ENCODE measurements at regions not wholly inside any gene's neighbourhood (a gene's known extent, or its start where the extent isn't known, plus 50 kb on each side); places are given as distances from the start of the nearest gene placed in this dataset.
A peak's percentile ranks its signal among the peaks of the same experiment; 100 is the strongest.

DNA sequence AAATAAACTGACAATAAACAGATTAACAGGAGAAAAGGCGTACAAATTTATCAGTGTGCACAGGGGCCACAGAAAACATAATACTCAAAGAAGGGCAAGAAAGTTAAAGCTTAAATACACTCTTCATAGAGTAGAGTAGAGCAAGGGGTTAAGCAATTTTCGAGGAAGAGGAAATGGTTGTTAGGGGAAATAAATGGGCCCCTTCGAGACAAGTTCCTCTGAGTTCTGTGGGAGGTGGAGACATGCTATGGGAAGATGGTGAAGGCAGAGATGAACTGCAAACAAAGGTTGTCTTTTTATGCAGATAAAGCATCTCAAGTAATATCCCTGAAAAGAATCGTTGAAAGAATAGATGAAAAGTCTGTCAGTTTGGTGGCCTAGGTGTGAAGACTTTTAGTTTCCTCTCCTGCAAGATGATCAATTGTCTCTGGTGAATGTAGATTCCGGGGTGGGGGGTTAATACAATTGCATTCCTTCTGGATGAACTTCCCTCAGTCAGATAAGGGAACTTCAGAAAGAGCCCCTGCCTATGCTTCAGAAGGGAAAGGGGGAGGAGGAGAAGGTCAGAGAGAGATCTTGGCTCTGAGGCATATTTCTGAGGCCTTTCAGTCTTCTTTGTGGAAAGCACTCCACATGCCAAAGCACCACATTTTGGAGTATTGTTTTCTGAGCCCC, 127.0 kb downstream of the METTL4 start:
- no peak overlapping the region for H3K4me3 ChIP-seq (ENCODE audit: low read depth, low read length)
- H3K9me3 ChIP-seq (ENCODE audit: severe bottlenecking): peaks cover 2% of the 10 kb centered on the region
- no peak overlapping the region for H3K27ac ChIP-seq
- H3K36me3 ChIP-seq: no peaks in the 10 kb centered on the region
- TF ChIP-seq, protein P1, sequence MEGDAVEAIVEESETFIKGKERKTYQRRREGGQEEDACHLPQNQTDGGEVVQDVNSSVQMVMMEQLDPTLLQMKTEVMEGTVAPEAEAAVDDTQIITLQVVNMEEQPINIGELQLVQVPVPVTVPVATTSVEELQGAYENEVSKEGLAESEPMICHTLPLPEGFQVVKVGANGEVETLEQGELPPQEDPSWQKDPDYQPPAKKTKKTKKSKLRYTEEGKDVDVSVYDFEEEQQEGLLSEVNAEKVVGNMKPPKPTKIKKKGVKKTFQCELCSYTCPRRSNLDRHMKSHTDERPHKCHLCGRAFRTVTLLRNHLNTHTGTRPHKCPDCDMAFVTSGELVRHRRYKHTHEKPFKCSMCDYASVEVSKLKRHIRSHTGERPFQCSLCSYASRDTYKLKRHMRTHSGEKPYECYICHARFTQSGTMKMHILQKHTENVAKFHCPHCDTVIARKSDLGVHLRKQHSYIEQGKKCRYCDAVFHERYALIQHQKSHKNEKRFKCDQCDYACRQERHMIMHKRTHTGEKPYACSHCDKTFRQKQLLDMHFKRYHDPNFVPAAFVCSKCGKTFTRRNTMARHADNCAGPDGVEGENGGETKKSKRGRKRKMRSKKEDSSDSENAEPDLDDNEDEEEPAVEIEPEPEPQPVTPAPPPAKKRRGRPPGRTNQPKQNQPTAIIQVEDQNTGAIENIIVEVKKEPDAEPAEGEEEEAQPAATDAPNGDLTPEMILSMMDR (IDR thresholded peaks at IDR 0.05; ENCODE audit: low read depth, low read length): no peak
- no peaks in the 10 kb centered on the region for H3K27me3 ChIP-seq (ENCODE audit: insufficient read depth, low read depth, severe bottlenecking)
- DNase-seq: no peak

DNA sequence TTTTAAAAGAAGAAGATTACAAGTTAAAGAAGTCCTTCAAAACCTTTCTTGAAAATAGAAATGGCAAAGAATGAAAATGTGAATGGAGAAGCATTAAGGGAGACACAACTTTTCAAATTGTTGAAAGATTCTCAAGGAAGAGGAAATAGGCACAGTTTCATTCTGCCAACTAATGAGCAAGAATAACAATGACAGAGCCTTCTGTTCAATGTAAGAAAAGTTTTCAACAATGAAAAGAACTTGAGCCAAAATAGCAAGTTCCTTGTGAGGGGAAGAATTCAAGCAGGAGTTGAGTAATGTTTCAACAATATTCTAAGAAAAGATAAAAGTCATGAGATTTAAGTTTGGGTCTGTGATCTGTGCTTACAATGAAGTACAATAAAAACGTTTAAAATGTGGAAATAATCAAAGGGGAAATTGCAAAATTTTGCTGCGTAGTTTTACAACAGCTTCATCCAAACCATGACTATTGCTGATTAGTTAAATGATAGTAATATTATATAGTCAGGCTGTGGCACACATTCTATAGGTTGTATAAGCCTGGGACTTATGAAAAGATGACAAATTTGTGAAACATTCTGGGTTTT, 122.6 kb downstream of the METTL4 start:
- Histone ChIP-seq H3K4me3 (ENCODE audit: low read depth, low read length) (no peak overlapping the region), H3K27me3 (ENCODE audit: insufficient read depth, low read depth, severe bottlenecking) (no peaks in the 10 kb centered on the region), H3K36me3 (no peaks in the 10 kb centered on the region), H3K27ac (no peak overlapping the region), H3K9me3 (ENCODE audit: severe bottlenecking) (peaks cover 2% of the 10 kb centered on the region)
- DNase-seq: no peak
- TF ChIP-seq, protein P1 (IDR thresholded peaks at IDR 0.05; ENCODE audit: low read depth, low read length): no peak

DNA sequence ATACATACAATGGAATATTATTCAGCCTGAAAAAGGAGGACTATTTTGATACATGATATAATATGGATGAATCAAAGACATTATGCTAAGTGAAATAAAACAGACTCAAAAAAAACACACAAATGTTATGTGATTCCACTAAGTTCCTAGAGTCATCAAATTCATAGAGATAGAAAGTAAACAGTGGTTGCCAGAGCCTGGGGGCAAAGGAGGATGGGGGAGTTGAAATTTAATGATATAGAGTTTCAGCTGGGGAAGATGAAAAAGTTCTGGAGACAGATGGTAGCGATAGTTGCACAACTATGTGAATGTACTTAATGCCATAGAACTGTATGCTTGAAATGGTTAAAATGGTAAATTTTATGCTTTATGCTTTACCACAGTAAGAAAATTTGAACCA, 119.7 kb downstream of the METTL4 start:
- Histone ChIP-seq H3K27me3 (ENCODE audit: insufficient read depth, low read depth, severe bottlenecking) (no peaks in the 10 kb centered on the region), H3K4me3 (ENCODE audit: low read depth, low read length) (no peak overlapping the region), H3K27ac (no peak overlapping the region), H3K9me3 (ENCODE audit: severe bottlenecking) (peaks cover 4% of the 10 kb centered on the region), H3K36me3 (no peaks in the 10 kb centered on the region)
- DNase-seq: no peak
- TF ChIP-seq, protein P1 (IDR thresholded peaks at IDR 0.05; ENCODE audit: low read depth, low read length): no peak

DNA sequence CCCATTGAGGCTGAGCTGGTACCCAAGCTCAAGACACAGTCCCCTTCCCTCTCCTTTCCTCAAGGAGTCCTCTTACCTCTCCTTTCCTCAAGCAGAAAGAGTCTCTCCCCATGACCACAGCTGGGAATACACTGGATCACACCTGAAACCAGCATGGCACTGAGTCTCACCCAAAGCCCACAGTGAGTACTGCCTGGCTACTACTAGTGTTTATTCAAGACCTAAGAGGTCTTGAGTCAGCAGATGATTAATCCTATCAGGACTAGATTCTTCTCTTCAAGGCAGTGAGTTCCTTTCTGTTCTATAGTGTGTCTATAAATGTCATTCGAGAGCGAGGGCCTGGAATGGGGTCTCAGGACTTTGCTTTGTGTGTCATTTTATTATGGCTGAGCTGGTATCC, 111.4 kb downstream of the METTL4 start:
- Histone ChIP-seq H3K27ac (no peak overlapping the region), H3K9me3 (ENCODE audit: severe bottlenecking) (peaks cover 3% of the 10 kb centered on the region), H3K27me3 (ENCODE audit: insufficient read depth, low read depth, severe bottlenecking) (no peaks in the 10 kb centered on the region), H3K36me3 (no peaks in the 10 kb centered on the region), H3K4me3 (ENCODE audit: low read depth, low read length) (no peak overlapping the region)
- TF ChIP-seq, protein P1 (IDR thresholded peaks at IDR 0.05; ENCODE audit: low read depth, low read length): no peak
- no peak for DNase-seq

DNA sequence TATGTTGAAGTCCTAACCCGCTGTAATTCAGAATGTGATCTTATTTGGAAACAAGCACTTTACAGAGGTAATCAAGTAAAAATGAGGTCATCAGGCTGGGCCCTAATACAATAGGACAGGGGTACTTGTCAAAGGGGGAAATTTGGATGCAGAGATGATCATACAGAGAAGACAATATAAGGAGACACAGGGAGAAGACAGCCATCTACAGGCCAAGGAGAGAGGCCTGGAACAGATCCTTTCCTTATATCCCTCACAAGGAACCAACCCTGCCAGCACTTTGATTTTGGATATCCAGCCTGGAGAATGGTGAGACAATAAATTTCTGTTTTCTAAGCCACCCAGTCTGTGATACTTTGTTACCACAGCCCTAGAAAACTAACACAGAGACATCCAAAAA, 104.3 kb downstream of the METTL4 start:
- Histone ChIP-seq H3K27me3 (ENCODE audit: insufficient read depth, low read depth, severe bottlenecking) (no peaks in the 10 kb centered on the region), H3K9me3 (ENCODE audit: severe bottlenecking) (no peaks in the 10 kb centered on the region), H3K36me3 (no peaks in the 10 kb centered on the region), H3K27ac (no peak overlapping the region), H3K4me3 (ENCODE audit: low read depth, low read length) (no peak overlapping the region)
- no peak for DNase-seq
- TF ChIP-seq, protein P1 (IDR thresholded peaks at IDR 0.05; ENCODE audit: low read depth, low read length): peak; percentile 30; the same call in 1 of the 2 replicates

DNA sequence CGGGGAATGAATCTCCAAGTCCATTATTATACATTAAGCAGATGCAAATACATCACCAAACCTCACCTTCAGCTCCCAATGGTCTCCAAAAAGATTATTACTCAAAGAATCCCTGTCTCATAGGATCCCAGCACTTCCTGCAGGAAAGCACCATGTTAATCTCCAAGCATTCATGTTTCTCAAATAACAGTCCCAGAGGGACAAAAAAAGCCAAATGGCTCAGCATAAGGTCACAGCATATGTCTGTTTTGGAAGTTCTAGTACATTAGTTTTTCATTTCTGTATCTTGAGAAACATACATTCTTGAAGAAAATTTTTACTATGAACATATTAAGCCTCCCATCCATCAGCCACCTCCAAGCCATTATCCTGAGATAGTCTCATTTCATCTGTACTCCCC, 103.3 kb downstream of the METTL4 start:
- no peak overlapping the region for H3K27ac ChIP-seq
- no peak for DNase-seq
- no peaks in the 10 kb centered on the region for H3K36me3 ChIP-seq
- TF ChIP-seq, protein P1 (IDR thresholded peaks at IDR 0.05; ENCODE audit: low read depth, low read length): no peak
- no peaks in the 10 kb centered on the region for H3K27me3 ChIP-seq (ENCODE audit: insufficient read depth, low read depth, severe bottlenecking)
- H3K9me3 ChIP-seq (ENCODE audit: severe bottlenecking): no peaks in the 10 kb centered on the region
- H3K4me3 ChIP-seq (ENCODE audit: low read depth, low read length): no peak overlapping the region
